ENCODE measurements at regions not wholly inside any gene's neighbourhood (a gene's known extent, or its start where the extent isn't known, plus 50 kb on each side); places are given as distances from the start of the nearest gene placed in this dataset.

GRCh38 chr2:10977003-10977402 is 65.3 kb downstream of the KCNF1 start:
- no peak for DNase-seq (ENCODE audit: low read depth, low spot score)
- peaks cover 4% of the 10 kb centered on the region for H3K9me3 Mint-ChIP-seq

GRCh38 chr2:10977621-10978020 is 65.9 kb downstream of the KCNF1 start:
- Mint-ChIP-seq H3K4me1 (peaks cover 63% of the 10 kb centered on the region), H3K27ac (ENCODE audit: unreplicated experiment) (no peak overlapping the region), H3K4me3 (peak overlapping the region; percentile 64)

More at GRCh38 chr2:10977003-10977402, 65.3 kb downstream of the KCNF1 start:
- Mint-ChIP-seq H3K4me1 (peaks cover 69% of the 10 kb centered on the region), H3K36me3 (ENCODE audit: low read depth) (peaks cover 3% of the 10 kb centered on the region), H3K27ac (ENCODE audit: unreplicated experiment) (peak overlapping the region; percentile 97), H3K27me3 (ENCODE audit: low read depth) (peaks cover 2% of the 10 kb centered on the region), H3K4me3 (peak overlapping the region; percentile 71)
- no peak for TF ChIP-seq CTCF (conservative IDR thresholded peaks at IDR 0.05)

GRCh38 chr2:10978090-10978670 is 66.4 kb downstream of the KCNF1 start:
- Mint-ChIP-seq H3K27me3 (ENCODE audit: low read depth) (peaks cover 2% of the 10 kb centered on the region), H3K27ac (ENCODE audit: unreplicated experiment) (peak overlapping the region; percentile 54), H3K36me3 (ENCODE audit: low read depth) (peaks cover 3% of the 10 kb centered on the region), H3K9me3 (peaks cover 4% of the 10 kb centered on the region), H3K4me3 (peak overlapping the region; percentile 64), H3K4me1 (peaks cover 57% of the 10 kb centered on the region)
- DNase-seq (ENCODE audit: low read depth, low spot score): no peak
- no peak for TF ChIP-seq CTCF (conservative IDR thresholded peaks at IDR 0.05)

More at GRCh38 chr2:10977621-10978020, 65.9 kb downstream of the KCNF1 start:
- peaks cover 4% of the 10 kb centered on the region for H3K9me3 Mint-ChIP-seq
- TF ChIP-seq CTCF (conservative IDR thresholded peaks at IDR 0.05): no peak
- H3K36me3 Mint-ChIP-seq (ENCODE audit: low read depth): peaks cover 3% of the 10 kb centered on the region
- no peak for DNase-seq (ENCODE audit: low read depth, low spot score)
- peaks cover 2% of the 10 kb centered on the region for H3K27me3 Mint-ChIP-seq (ENCODE audit: low read depth)

- DNase-seq (ENCODE audit: low read depth, low spot score): no peak
- TF ChIP-seq CTCF (conservative IDR thresholded peaks at IDR 0.05): no peak
- H3K4me1 Mint-ChIP-seq: peaks cover 50% of the 10 kb centered on the region
- no peak overlapping the region for H3K4me3 Mint-ChIP-seq
- no peaks in the 10 kb centered on the region for H3K9me3 Mint-ChIP-seq
- no peaks in the 10 kb centered on the region for H3K36me3 Mint-ChIP-seq (ENCODE audit: low read depth)
- peaks cover 2% of the 10 kb centered on the region for H3K27me3 Mint-ChIP-seq (ENCODE audit: low read depth)
- no peak overlapping the region for H3K27ac Mint-ChIP-seq (ENCODE audit: unreplicated experiment)
Observed at GRCh38 chr2:10980071-10980470, 68.3 kb downstream of the KCNF1 start.

GRCh38 chr2:10980886-10981425 is 69.2 kb downstream of the KCNF1 start:
- DNase-seq (ENCODE audit: low read depth, low spot score): no peak
- H3K36me3 Mint-ChIP-seq (ENCODE audit: low read depth): no peaks in the 10 kb centered on the region
- H3K9me3 Mint-ChIP-seq: no peaks in the 10 kb centered on the region
- peaks cover 50% of the 10 kb centered on the region for H3K4me1 Mint-ChIP-seq
- no peak for TF ChIP-seq CTCF (conservative IDR thresholded peaks at IDR 0.05)
- no peak overlapping the region for H3K4me3 Mint-ChIP-seq
- no peak overlapping the region for H3K27ac Mint-ChIP-seq (ENCODE audit: unreplicated experiment)
- H3K27me3 Mint-ChIP-seq (ENCODE audit: low read depth): peaks cover 2% of the 10 kb centered on the region
